Stimulated activated memory B cell treated with anti-CD40 and anti-IgM and Interleukin-4, amounts not matched to agents 10 μg/mL and 1 μg/mL and 100 μg/mL, for 72 hours (primary cell): ENCODE measurements at regions not wholly inside any gene's neighbourhood (a gene's known extent, or its start where the extent isn't known, plus 50 kb on each side); places are given as distances from the start of the nearest gene placed in this dataset.
"Not testable (repeated sequence)": the region's sequence is repeated elsewhere in the genome, so short reads cannot be mapped to it uniquely, and the experiment has no call there.

ENCODE experiments used
- ATAC-seq: fragments of 150-1000 bp; cut with Tn5 transposase; 2 replicates; pipeline ENCODE4 v1.10.0; 2021
- H3K27ac Mint-ChIP-seq: one replicate; pipeline ENCODE4 v1.8.0; 2022; ENCODE audit warnings: mild to moderate bottlenecking, mixed read lengths
- H3K27me3 Mint-ChIP-seq: one replicate; pipeline ENCODE4 v1.8.0; 2022; ENCODE audit warnings: mixed read lengths
- H3K36me3 Mint-ChIP-seq: one replicate; pipeline ENCODE4 v1.8.0; 2022; ENCODE audit warnings: mixed read lengths
- H3K4me1 Mint-ChIP-seq: one replicate; pipeline ENCODE4 v1.8.0; 2022; ENCODE audit warnings: mixed read lengths
- H3K4me3 Mint-ChIP-seq: one replicate; pipeline ENCODE4 v1.8.0; 2022; ENCODE audit warnings: mild to moderate bottlenecking, moderate library complexity, mixed read lengths
- H3K9me3 Mint-ChIP-seq: one replicate; pipeline ENCODE4 v1.8.0; 2022; ENCODE audit warnings: mixed read lengths

DNA sequence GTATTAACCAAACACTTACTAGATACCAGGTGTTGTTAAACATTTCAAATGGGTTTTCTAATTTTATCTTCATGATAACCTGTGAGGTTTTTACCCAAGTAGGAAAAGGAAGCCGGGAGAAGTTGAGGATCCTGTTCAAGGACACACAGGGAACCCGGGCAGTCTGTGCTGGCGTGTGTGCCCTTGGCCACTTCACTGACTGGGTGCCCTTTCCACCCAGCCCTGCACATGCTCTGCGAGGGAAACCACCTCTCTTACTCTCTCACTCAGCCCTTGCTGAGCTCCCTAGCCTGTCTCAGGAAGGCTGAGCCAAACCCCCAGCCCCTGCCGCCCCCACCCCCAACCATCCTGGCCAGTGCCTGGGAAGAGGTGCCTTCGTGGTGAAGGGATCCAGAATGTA is 51.8 kb downstream of the TEX44 start:
- Mint-ChIP-seq H3K36me3 (no peaks in the 10 kb centered on the region), H3K9me3 (no peaks in the 10 kb centered on the region), H3K4me1 (peaks cover 29% of the 10 kb centered on the region), H3K27me3 (no peaks in the 10 kb centered on the region), H3K27ac (peak overlapping the region; percentile 23), H3K4me3 (no peak overlapping the region)
- ATAC-seq = no peak

DNA sequence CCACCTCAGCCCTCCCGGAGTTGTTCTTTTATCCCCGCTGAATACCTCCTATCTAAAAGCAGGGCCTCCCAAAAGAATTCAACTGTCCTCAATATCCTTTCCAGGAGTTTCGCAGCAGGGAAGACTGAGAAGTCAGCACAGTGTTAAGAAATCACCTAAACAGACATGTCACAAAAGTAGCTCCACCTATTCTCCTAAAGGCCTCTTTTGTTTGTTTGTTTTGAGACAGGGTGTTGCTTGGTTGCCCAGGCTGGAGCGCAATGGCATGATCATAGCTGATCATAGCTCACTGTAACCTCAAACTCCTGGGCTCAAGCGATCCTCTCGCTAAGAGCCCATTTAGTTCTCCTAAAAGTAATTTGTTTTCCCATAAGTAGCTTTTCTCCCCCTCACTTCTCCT is 53.8 kb downstream of the TEX44 start:
- ATAC-seq = no peak
- Mint-ChIP-seq H3K4me3 (no peak overlapping the region), H3K27me3 (no peaks in the 10 kb centered on the region), H3K4me1 (peaks cover 29% of the 10 kb centered on the region), H3K36me3 (no peaks in the 10 kb centered on the region), H3K27ac (no peak overlapping the region), H3K9me3 (no peaks in the 10 kb centered on the region)

DNA sequence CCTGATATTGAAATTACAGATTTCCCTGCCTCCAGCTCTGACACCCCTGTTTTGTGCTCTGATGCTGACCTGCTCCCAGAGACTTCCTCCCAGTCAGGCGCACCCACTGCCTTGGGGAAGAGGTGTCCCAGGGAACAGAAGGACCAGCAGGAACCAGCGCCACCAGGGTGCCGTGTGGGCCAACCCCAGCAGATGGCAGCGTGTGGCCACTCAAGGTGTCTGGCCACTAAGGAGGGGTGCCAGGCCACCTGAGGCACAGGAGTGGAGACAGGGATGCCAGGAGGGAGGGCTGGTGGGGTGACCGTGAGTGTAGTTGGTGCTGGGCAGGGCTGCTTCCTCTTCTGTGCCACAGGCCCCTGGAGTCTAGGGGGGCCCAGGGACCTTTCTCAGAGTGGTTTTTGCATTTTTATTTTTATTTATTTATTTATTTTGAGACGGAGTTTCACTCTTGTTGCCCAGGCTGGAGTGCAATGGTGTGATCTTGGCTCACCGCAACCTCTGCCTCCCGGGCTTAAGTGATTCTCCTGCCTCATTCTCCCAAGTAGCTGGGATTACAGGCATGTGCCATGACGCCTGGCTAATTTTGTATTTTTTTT is 56.0 kb downstream of the TEX44 start:
- H3K27ac Mint-ChIP-seq = peak overlapping the region; percentile 33
- no peaks in the 10 kb centered on the region for H3K36me3 Mint-ChIP-seq
- peaks cover 14% of the 10 kb centered on the region for H3K4me1 Mint-ChIP-seq
- peak; percentile 87 for ATAC-seq
- H3K27me3 Mint-ChIP-seq = no peaks in the 10 kb centered on the region
- H3K9me3 Mint-ChIP-seq = no peaks in the 10 kb centered on the region
- no peak overlapping the region for H3K4me3 Mint-ChIP-seq

DNA sequence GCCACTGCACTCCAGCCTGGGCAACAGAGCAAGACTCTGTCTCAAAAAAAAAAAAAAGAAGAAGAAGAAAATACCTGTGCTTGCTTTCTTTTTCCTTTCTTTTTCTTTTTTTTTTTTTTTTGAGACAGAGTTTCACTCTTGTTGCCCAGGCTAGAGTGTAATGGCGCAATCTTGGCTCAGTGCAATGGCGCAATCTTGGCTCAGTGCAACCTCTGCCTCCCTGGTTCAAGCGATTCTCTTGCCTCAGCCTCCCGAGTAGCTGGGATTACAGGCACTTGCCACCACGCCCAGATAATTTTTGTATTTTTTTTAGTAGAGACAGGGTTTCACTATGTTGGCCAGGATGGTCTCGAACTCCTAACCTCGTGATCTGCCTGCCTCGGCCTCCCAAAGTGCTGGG is 56.8 kb upstream of the PTMA start:
- not testable (repeated sequence) for H3K36me3 Mint-ChIP-seq, H3K9me3 Mint-ChIP-seq, H3K27ac Mint-ChIP-seq, H3K27me3 Mint-ChIP-seq, H3K4me1 Mint-ChIP-seq, ATAC-seq, H3K4me3 Mint-ChIP-seq

DNA sequence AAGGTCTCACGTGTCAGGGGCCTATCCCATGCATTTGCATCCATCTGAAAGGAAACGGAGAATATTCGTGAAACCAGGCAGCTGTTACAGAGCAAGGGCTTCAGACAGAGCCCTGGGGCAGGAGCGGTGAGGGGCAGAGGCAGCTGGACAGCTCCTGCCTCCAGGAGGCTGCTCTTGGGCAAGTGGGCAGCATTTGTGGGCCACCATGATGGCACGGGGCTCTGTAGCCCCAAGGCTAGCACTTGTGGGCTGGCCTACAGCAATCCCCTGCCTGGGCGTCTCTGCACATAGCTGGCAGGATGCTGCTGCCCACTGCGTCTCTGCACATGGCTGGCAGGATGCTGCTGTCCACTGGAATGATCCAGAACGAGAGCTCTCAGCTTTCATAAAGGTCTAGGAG is 52.8 kb upstream of the PTMA start:
- no peak for ATAC-seq
- Mint-ChIP-seq H3K36me3 (no peaks in the 10 kb centered on the region), H3K9me3 (no peaks in the 10 kb centered on the region), H3K27ac (no peak overlapping the region), H3K4me3 (no peak overlapping the region), H3K27me3 (no peaks in the 10 kb centered on the region), H3K4me1 (no peaks in the 10 kb centered on the region)

DNA sequence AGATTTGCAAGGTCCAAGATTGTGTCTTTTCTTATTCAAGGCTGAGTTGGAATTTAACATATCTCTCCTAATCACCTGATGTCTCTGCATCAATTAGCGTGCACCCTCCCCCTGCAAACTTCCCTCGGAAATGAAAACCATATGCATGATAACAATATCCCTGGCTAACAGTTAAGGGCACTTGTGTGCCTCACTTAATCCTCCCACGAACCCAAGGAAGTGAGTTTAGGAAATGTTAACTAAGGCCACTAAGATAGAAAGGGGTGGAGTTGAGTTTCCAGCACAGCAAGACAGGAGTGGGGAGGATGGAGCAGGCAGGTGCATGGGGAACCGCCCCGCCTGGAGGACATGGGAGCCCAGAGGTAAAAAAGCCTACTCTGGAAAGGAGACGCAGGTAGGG is 52.4 kb upstream of the PTMA start:
- Mint-ChIP-seq H3K4me3 (no peak overlapping the region), H3K9me3 (no peaks in the 10 kb centered on the region), H3K27ac (no peak overlapping the region), H3K4me1 (no peaks in the 10 kb centered on the region), H3K36me3 (no peaks in the 10 kb centered on the region), H3K27me3 (no peaks in the 10 kb centered on the region)
- ATAC-seq = no peak
